NCI-H526 (cell line): ENCODE measurements at regions not wholly inside any gene's neighbourhood (a gene's known extent, or its start where the extent isn't known, plus 50 kb on each side); places are given as distances from the start of the nearest gene placed in this dataset.
A peak's percentile ranks its signal among the peaks of the same experiment; 100 is the strongest.
"Not testable (repeated sequence)": the region's sequence is repeated elsewhere in the genome, so short reads cannot be mapped to it uniquely, and the experiment has no call there.

Experiments
- DNase-seq, 2 experiments: peaks; one replicate each; lab custom pipeline; 2025; lab: John Stamatoyannopoulos, UW

GRCh38 chrX:115840729-115841409 is 279.9 kb downstream of the PLS3 start:
- DNase-seq = not testable (repeated sequence)

- DNase-seq = not testable (repeated sequence)
These were observed 290.0 kb downstream of the PLS3 start for GRCh38 chrX:115850986-115851385.

GRCh38 chrX:115853260-115853659 is 292.3 kb downstream of the PLS3 start:
- not testable (repeated sequence) for DNase-seq

- not testable (repeated sequence) for DNase-seq
These were observed 289.4 kb upstream of the AGTR2 start for GRCh38 chrX:115881170-115881569.

- not testable (repeated sequence) for DNase-seq
These were observed 286.4 kb upstream of the AGTR2 start for GRCh38 chrX:115884121-115884520.

GRCh38 chrX:115888041-115888440 is 282.5 kb upstream of the AGTR2 start:
- DNase-seq = not testable (repeated sequence)

GRCh38 chrX:115888519-115888918 is 282.0 kb upstream of the AGTR2 start:
- DNase-seq = not testable (repeated sequence)

GRCh38 chrX:115889121-115889890 is 281.2 kb upstream of the AGTR2 start:
- DNase-seq = no peak

GRCh38 chrX:115892056-115892708 is 278.4 kb upstream of the AGTR2 start:
- DNase-seq = no peak

- peak; percentile 57 to 77 for DNase-seq
These were observed 277.5 kb upstream of the AGTR2 start for GRCh38 chrX:115892787-115893671.

- DNase-seq = peak in 1 of 2 experiments; percentile 64
These were observed 276.5 kb upstream of the AGTR2 start for GRCh38 chrX:115894087-115894486.

- no peak for DNase-seq
These were observed 274.7 kb upstream of the AGTR2 start for GRCh38 chrX:115895678-115896329.

GRCh38 chrX:115896362-115896761 is 274.2 kb upstream of the AGTR2 start:
- no peak for DNase-seq

GRCh38 chrX:115897956-115898355 is 272.6 kb upstream of the AGTR2 start:
- DNase-seq = no peak

GRCh38 chrX:115898382-115899001 is 272.1 kb upstream of the AGTR2 start:
- DNase-seq = peak in 1 of 2 experiments; percentile 23

GRCh38 chrX:115900425-115900824 is 270.1 kb upstream of the AGTR2 start:
- no peak for DNase-seq

- DNase-seq = no peak
These were observed 269.3 kb upstream of the AGTR2 start for GRCh38 chrX:115901241-115901640.

- no peak for DNase-seq
These were observed 267.5 kb upstream of the AGTR2 start for GRCh38 chrX:115902995-115903394.

GRCh38 chrX:115906276-115906675 is 264.3 kb upstream of the AGTR2 start:
- DNase-seq = no peak

GRCh38 chrX:115906881-115907280 is 263.7 kb upstream of the AGTR2 start:
- no peak for DNase-seq

GRCh38 chrX:115909017-115909416 is 261.5 kb upstream of the AGTR2 start:
- no peak for DNase-seq
